Vagina (tissue), 2 donors: ENCODE measurements at regions not wholly inside any gene's neighbourhood (a gene's known extent, or its start where the extent isn't known, plus 50 kb on each side); places are given as distances from the start of the nearest gene placed in this dataset.

Experiments used
- CTCF ChIP-seq, 3 experiments: fragments of 450-650 bp in 2 of 3; fragments of 200-600 bp in 1 of 3; sonication (generic) in 1 of 3; IDR thresholded peaks; one replicate each; pipeline ENCODE4 v1.5.1; 2017 to 2019; ENCODE audit warnings: antibody characterized with exemption in 3 of 3, mild to moderate bottlenecking in 2 of 3, moderate library complexity in 2 of 3
- POLR2A ChIP-seq, 2 donors: fragments of 450-650 bp; IDR thresholded peaks; one replicate each; pipeline ENCODE4 v1.6.1; 2017; ENCODE audit warnings: antibody characterized with exemption in 2 of 2, mild to moderate bottlenecking in 2 of 2, moderate library complexity in 2 of 2
- POLR2AphosphoS5 ChIP-seq, 2 donors: sonication (generic); formaldehyde crosslinking; IDR thresholded peaks; one replicate each; pipeline ENCODE4 v1.9.0; 2017; ENCODE audit warnings: antibody characterized with exemption in 2 of 2, mild to moderate bottlenecking in 2 of 2, low read depth in 1 of 2; ENCODE audit not compliant: insufficient read depth in 1 of 2

GRCh38 chr2:117738991-117739839 lies 75.3 kb upstream of the DDX18 start:
- TF ChIP-seq CTCF (IDR thresholded peaks at IDR 0.05): no peak
- no peak for TF ChIP-seq POLR2AphosphoS5 (IDR thresholded peaks at IDR 0.05; ENCODE audit: insufficient read depth in 1 of 2, low read depth in 1 of 2)
- TF ChIP-seq POLR2A (IDR thresholded peaks at IDR 0.05): no peak
